HG03066 (cell line): ENCODE measurements at regions not wholly inside any gene's neighbourhood (a gene's known extent, or its start where the extent isn't known, plus 50 kb on each side); places are given as distances from the start of the nearest gene placed in this dataset.

ENCODE experiments used
- ATAC-seq: cut with Tn5 transposase; IDR thresholded peaks from one replicate; pipeline ENCODE4 v1.9.1; 2021; ENCODE audit warnings: low read depth; ENCODE audit not compliant: unreplicated experiment

- no peak for ATAC-seq
Observed at GRCh38 chr2:103638978-103639377, 877.1 kb downstream of the TMEM182 start.

GRCh38 chr2:103656558-103656957 lies 894.7 kb downstream of the TMEM182 start:
- no peak for ATAC-seq

GRCh38 chr2:103660519-103660918 lies 898.7 kb downstream of the TMEM182 start:
- no peak for ATAC-seq

DNA sequence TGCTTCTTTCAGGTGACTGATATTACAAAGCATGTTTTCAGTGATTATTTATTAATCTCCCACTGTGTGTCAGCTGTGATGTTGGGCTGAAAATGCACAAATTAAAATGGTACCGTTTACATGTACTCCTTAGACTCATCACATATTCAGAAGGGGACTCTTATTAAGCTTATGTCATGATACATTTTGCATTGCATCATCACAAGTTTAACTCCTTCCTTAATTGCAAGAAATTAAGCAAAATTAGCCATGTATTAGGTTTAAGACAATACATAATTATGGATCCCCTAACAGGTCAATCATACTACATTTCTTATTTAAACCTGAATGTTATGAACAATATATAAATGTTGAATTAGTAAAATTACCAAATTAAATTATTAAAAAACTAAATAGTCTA lies 899.1 kb downstream of the TMEM182 start:
- ATAC-seq = no peak

DNA sequence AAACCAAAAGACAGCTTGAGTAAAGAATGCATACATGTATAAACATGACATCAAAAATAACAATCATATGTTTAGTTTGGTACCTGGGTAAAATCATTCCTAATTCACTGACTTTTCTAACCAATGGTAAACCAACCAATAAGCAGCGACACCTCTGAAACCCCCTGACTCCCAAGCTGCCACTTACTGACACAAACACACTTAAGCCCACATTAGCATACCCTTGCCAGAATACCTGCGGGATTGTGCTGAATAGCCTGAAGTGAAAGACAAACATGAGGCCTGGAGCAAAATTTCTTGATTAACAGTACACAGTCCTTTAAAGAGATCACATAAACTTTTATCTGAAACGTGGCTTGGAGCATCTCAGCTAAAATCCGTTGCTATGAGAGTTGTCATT lies 902.9 kb downstream of the TMEM182 start:
- ATAC-seq = no peak

- no peak for ATAC-seq
Observed at GRCh38 chr2:103667335-103667884, 905.6 kb downstream of the TMEM182 start.

DNA sequence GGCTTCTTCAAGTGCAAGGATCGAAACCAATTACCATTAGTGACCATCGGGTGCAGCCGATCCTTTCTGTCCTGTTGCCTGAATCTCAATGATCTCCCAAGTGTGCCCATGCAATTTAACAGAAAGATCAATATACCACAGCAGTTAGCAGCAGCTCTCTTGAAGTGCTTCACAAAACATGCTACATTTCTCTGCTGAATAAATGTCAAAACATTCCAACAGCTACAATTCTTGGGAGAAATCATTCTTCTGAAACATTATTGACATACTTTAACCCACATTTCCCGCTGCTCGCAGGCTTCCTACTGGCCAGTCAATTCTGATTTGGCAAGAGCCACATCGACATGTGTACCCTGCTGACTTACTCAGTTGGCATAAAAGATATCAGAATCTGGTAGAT lies 907.7 kb downstream of the TMEM182 start:
- ATAC-seq = no peak
